Right lobe of liver (tissue), 4 donors: ENCODE measurements at regions not wholly inside any gene's neighbourhood (a gene's known extent, or its start where the extent isn't known, plus 50 kb on each side); places are given as distances from the start of the nearest gene placed in this dataset.

ENCODE experiments used
- POLR2A ChIP-seq: fragments of 450-650 bp; IDR thresholded peaks from one replicate; pipeline ENCODE4 v1.6.1; 2017; ENCODE audit warnings: antibody characterized with exemption, mild to moderate bottlenecking
- TF ChIP-seq, protein P1 (sequence below), 4 donors: fragments of 200-600 bp in 3 of 4; fragments of 450-650 bp in 1 of 4; IDR thresholded peaks; one replicate each; pipeline versions ENCODE4 v1.5.1 to v1.8.0; 2016 to 2022; ENCODE audit warnings: antibody characterized with exemption in 4 of 4, mild to moderate bottlenecking in 2 of 4
- donor health status: DM: no; HTN: no; CAD: no.
- donor health status: DM: no; HTN: no; CAD: no.
- donor health status: DM: no; HTN: yes; CAD: no.

DNA sequence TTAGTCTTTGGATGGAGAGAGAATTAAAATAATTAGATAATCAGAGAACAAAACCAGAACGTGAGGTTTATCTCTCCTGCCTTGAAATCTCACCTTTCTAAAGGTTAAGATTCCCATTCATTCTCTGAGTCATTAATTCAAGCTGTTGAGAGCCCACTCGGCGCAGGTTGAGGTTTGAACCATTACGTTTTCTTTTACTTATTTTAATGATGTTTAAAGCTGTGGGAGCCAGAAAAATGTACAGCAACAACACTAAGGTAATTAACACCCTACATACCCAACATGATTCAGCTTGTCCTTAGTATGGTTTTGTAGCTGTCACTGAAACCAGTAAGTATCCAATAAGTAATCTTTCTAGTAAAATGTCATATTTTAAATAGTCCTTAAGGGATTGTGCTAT is 153.0 kb upstream of the ANK3 start:
- TF ChIP-seq, protein P1, sequence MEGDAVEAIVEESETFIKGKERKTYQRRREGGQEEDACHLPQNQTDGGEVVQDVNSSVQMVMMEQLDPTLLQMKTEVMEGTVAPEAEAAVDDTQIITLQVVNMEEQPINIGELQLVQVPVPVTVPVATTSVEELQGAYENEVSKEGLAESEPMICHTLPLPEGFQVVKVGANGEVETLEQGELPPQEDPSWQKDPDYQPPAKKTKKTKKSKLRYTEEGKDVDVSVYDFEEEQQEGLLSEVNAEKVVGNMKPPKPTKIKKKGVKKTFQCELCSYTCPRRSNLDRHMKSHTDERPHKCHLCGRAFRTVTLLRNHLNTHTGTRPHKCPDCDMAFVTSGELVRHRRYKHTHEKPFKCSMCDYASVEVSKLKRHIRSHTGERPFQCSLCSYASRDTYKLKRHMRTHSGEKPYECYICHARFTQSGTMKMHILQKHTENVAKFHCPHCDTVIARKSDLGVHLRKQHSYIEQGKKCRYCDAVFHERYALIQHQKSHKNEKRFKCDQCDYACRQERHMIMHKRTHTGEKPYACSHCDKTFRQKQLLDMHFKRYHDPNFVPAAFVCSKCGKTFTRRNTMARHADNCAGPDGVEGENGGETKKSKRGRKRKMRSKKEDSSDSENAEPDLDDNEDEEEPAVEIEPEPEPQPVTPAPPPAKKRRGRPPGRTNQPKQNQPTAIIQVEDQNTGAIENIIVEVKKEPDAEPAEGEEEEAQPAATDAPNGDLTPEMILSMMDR (IDR thresholded peaks at IDR 0.05): no peak
- TF ChIP-seq POLR2A: no peak
